Chondrocyte (in vitro differentiated cells): ENCODE measurements at regions not wholly inside any gene's neighbourhood (a gene's known extent, or its start where the extent isn't known, plus 50 kb on each side); places are given as distances from the start of the nearest gene placed in this dataset.

Experiments
- DNase-seq: peaks from one replicate; pipeline ENCODE4 v3.0.0; 2021; ENCODE audit warnings: mixed read lengths, low spot score
- H3K27ac Mint-ChIP-seq: one replicate; pipeline ENCODE4 v1.8.0; 2021; ENCODE audit warnings: mild to moderate bottlenecking, moderate library complexity, mixed read lengths; ENCODE audit not compliant: unreplicated experiment
- H3K27me3 Mint-ChIP-seq: 2 replicates; pipeline ENCODE4 v1.8.0; 2021; ENCODE audit warnings: low read depth, mixed read lengths
- H3K36me3 Mint-ChIP-seq: 2 replicates; pipeline ENCODE4 v1.8.0; 2021; ENCODE audit warnings: low read depth, mixed read lengths
- H3K4me1 Mint-ChIP-seq: 2 replicates; pipeline ENCODE4 v1.8.0; 2021; ENCODE audit warnings: low read depth, mild to moderate bottlenecking, mixed read lengths
- H3K4me3 Mint-ChIP-seq: one replicate; pipeline ENCODE4 v1.8.0; 2021; ENCODE audit warnings: mild to moderate bottlenecking, moderate library complexity, mixed read lengths; ENCODE audit not compliant: unreplicated experiment
- H3K9me3 Mint-ChIP-seq: 2 replicates; pipeline ENCODE4 v1.8.0; 2021; ENCODE audit warnings: low read depth, mixed read lengths
- TF ChIP-seq, protein P1 (sequence below): fragments of 200-600 bp; sonication (generic); IDR thresholded peaks from 2 replicates; pipeline ENCODE4 v1.5.0; 2021; ENCODE audit warnings: antibody characterized with exemption, mild to moderate bottlenecking, moderate library complexity

DNA sequence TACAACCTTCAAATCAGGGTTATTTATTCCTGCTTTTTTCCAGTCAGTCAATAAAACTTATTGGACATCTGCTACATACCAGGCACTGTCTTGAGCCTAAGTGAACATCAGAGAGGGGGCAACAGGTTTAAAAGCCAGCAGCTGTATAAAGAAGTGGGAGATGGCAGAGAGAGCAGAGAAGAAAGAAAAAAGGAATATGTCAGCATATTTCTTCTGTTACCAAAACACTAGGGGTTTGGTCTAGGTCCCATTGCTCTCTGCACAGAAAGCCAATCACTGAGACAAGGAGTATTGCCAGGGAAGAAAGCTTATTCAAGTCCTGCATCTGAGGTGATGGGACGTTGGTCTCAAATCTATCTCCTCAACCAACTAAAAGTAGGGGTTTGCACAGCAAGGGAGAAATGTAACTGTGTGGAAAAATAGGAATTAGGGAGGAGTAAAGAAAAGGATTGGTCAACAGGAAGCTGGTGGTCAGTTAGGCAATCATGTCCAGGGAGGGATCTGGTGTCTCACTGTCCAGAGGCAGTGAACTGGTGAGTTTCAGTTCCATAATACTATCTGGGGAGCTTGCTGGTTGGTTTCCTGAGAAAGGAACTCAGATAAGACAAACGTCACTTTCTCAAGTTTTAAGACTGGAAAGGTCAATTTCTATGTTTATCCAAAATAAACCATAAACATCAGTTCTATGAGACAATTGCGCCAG lies 107.5 kb downstream of the PHLDA1 start:
- no peaks in the 10 kb centered on the region for H3K4me1 Mint-ChIP-seq
- H3K27me3 Mint-ChIP-seq = no peaks in the 10 kb centered on the region
- no peak for DNase-seq
- peaks cover 22% of the 10 kb centered on the region for H3K9me3 Mint-ChIP-seq
- no peak overlapping the region for H3K27ac Mint-ChIP-seq
- TF ChIP-seq, protein P1, sequence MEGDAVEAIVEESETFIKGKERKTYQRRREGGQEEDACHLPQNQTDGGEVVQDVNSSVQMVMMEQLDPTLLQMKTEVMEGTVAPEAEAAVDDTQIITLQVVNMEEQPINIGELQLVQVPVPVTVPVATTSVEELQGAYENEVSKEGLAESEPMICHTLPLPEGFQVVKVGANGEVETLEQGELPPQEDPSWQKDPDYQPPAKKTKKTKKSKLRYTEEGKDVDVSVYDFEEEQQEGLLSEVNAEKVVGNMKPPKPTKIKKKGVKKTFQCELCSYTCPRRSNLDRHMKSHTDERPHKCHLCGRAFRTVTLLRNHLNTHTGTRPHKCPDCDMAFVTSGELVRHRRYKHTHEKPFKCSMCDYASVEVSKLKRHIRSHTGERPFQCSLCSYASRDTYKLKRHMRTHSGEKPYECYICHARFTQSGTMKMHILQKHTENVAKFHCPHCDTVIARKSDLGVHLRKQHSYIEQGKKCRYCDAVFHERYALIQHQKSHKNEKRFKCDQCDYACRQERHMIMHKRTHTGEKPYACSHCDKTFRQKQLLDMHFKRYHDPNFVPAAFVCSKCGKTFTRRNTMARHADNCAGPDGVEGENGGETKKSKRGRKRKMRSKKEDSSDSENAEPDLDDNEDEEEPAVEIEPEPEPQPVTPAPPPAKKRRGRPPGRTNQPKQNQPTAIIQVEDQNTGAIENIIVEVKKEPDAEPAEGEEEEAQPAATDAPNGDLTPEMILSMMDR = no peak
- H3K36me3 Mint-ChIP-seq = peaks cover 10% of the 10 kb centered on the region
- no peak overlapping the region for H3K4me3 Mint-ChIP-seq

DNA sequence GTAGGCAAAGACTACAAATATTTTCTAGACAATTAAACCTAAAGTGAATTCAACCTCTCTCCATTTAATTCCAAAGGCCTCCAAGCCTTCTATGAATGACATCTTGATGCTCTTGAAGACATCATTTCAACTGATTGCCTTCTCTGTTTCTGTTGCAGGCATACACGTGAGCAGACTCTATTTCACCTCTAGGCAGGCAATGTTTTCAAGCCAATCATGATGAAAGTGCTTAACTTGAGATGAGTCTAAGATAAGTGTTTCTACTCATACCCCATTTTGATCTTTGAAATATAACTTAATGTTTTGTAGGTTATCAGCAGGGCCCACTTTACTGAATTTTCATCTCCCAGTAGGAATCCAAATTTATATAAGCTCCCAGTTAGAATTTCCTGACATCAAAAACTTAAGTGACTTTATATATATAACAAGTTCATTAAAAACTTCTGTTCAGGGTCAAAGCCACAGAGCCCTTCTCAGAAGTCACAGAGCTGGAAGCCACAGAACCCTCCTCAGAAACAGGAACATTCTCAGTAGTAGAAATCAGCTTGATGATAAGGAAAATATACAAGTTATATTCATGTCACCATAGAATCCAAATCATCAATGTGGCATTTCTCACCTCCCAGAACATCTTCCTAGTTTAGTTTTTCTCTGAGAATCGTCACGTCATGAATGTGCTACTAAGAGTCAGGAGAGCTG lies 108.5 kb downstream of the PHLDA1 start:
- H3K27me3 Mint-ChIP-seq = no peaks in the 10 kb centered on the region
- H3K4me3 Mint-ChIP-seq = no peak overlapping the region

DNA sequence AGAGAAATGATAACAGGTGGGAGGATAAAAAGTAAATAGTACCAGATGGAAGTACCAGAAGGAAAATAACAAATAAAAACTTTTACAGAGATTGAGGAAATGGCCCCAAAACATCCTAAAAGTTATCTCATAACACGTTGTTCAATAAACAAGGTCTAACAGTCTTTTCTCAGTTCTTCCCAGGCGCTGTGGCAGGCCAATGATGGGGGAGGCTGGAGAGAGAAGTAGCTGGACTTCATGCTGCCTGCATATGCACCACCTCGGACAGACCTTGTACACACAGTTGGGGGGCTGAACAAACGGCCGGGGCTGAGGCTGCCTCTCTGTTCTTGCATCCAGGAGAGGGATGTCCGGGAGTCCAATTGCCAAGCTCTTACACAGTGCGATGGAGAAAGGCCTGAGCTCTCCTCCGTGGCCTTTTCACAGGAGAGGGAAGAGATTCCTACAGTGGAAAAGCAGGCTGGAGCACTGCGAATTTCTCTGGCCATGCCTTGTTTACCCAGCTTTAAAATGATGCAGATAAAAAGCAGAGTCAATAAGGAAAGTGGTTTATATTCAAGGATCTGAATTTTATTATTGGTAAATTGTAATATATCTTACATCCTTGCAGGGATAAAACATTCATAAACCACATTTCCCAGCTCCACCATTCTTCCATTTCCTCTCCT lies 109.8 kb downstream of the PHLDA1 start:
- H3K9me3 Mint-ChIP-seq = peaks cover 22% of the 10 kb centered on the region
- H3K36me3 Mint-ChIP-seq = peaks cover 10% of the 10 kb centered on the region
- TF ChIP-seq, protein P1 = no peak
- no peak for DNase-seq
- no peak overlapping the region for H3K4me3 Mint-ChIP-seq
- H3K27me3 Mint-ChIP-seq = no peaks in the 10 kb centered on the region
- H3K27ac Mint-ChIP-seq = no peak overlapping the region
- no peaks in the 10 kb centered on the region for H3K4me1 Mint-ChIP-seq

More for the DNA sequence above, 108.5 kb downstream of the PHLDA1 start:
- H3K4me1 Mint-ChIP-seq = no peaks in the 10 kb centered on the region
- H3K36me3 Mint-ChIP-seq = peaks cover 10% of the 10 kb centered on the region
- DNase-seq = no peak
- H3K27ac Mint-ChIP-seq = no peak overlapping the region
- TF ChIP-seq, protein P1 = no peak
- H3K9me3 Mint-ChIP-seq = peaks cover 22% of the 10 kb centered on the region

DNA sequence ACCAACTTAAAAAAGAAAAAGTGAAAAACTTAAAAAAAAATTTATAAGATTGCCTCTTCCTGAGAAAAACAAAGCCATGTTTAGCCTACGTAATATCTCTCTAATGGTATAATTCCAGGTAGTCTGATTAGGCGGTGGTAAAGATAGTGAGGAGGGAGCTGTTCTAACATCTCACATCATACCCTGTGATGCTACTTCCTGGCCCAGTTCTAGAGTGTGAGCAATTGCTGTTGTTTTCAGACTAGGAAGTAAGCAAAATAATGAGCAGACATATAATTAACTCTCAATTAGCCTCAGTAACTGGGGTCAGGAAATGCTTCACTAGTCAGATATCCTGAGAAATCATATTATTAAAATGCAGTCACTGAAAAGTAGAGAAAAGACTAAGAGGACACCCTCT lies 113.9 kb downstream of the PHLDA1 start:
- Mint-ChIP-seq H3K4me1 (no peaks in the 10 kb centered on the region), H3K27ac (no peak overlapping the region), H3K36me3 (no peaks in the 10 kb centered on the region), H3K9me3 (no peaks in the 10 kb centered on the region), H3K4me3 (no peak overlapping the region), H3K27me3 (no peaks in the 10 kb centered on the region)
- TF ChIP-seq, protein P1 = no peak
- no peak for DNase-seq

DNA sequence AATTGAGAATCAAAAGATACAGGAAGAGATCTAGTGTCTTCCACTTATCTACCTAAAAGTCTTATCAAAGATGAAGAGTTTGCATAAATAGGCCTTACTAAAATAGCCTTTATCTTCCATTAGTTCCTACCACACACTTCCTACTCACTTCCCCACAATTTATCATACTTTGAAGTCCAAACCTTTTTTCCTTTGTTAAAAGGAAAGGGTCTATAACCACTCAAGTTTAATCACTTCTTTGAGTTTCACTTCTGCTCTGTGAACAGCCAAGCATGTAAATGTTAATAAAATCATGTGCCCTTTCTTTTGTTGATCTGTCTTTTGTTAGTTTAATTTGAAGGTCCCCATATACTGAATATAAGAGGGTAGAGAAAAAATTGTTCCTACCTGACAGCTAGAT lies 114.5 kb downstream of the PHLDA1 start:
- H3K4me1 Mint-ChIP-seq = no peaks in the 10 kb centered on the region
- no peak overlapping the region for H3K27ac Mint-ChIP-seq
- no peak for DNase-seq
- H3K27me3 Mint-ChIP-seq = no peaks in the 10 kb centered on the region
- H3K4me3 Mint-ChIP-seq = no peak overlapping the region
- no peaks in the 10 kb centered on the region for H3K36me3 Mint-ChIP-seq
- TF ChIP-seq, protein P1 = no peak
- H3K9me3 Mint-ChIP-seq = no peaks in the 10 kb centered on the region
